HG03457 (cell line): ENCODE measurements at regions not wholly inside any gene's neighbourhood (a gene's known extent, or its start where the extent isn't known, plus 50 kb on each side); places are given as distances from the start of the nearest gene placed in this dataset.

Source experiments
- ATAC-seq: cut with Tn5 transposase; IDR thresholded peaks from one replicate; pipeline ENCODE4 v1.9.1; 2021; ENCODE audit warnings: moderate number of reproducible peaks; ENCODE audit not compliant: unreplicated experiment

GRCh38 chr3:69569520-69569919 lies 169.7 kb upstream of the MITF start:
- no peak for ATAC-seq

GRCh38 chr3:69568951-69569350 lies 170.3 kb upstream of the MITF start:
- no peak for ATAC-seq

GRCh38 chr3:69568458-69568857 lies 170.8 kb upstream of the MITF start:
- no peak for ATAC-seq

- ATAC-seq = no peak
Measured at GRCh38 chr3:69567710-69568052, 171.6 kb upstream of the MITF start.

GRCh38 chr3:69567023-69567709 lies 172.1 kb upstream of the MITF start:
- no peak for ATAC-seq

GRCh38 chr3:69566275-69566674 lies 173.0 kb upstream of the MITF start:
- ATAC-seq = no peak

- no peak for ATAC-seq
Measured at GRCh38 chr3:69565316-69565715, 173.9 kb upstream of the MITF start.

GRCh38 chr3:69563981-69564380 lies 175.3 kb upstream of the MITF start:
- ATAC-seq = no peak

- no peak for ATAC-seq
Measured at GRCh38 chr3:69563151-69563550, 176.1 kb upstream of the MITF start.

- ATAC-seq = no peak
Measured at GRCh38 chr3:69562020-69562419, 176.1 kb upstream of the FRMD4B start.

- ATAC-seq = no peak
Measured at GRCh38 chr3:69560818-69561217, 174.9 kb upstream of the FRMD4B start.

- ATAC-seq = no peak
Measured at GRCh38 chr3:69560116-69560515, 174.2 kb upstream of the FRMD4B start.

- no peak for ATAC-seq
Measured at GRCh38 chr3:69558912-69559311, 173.0 kb upstream of the FRMD4B start.

- no peak for ATAC-seq
Measured at GRCh38 chr3:69554576-69554975, 168.7 kb upstream of the FRMD4B start.

GRCh38 chr3:69553888-69554287 lies 168.0 kb upstream of the FRMD4B start:
- no peak for ATAC-seq

- no peak for ATAC-seq
Measured at GRCh38 chr3:69547461-69547880, 161.6 kb upstream of the FRMD4B start.

GRCh38 chr3:69542805-69543429 lies 157.0 kb upstream of the FRMD4B start:
- ATAC-seq = no peak

GRCh38 chr3:69542089-69542804 lies 156.4 kb upstream of the FRMD4B start:
- no peak for ATAC-seq

GRCh38 chr3:69541711-69542088 lies 155.8 kb upstream of the FRMD4B start:
- no peak for ATAC-seq

- ATAC-seq = no peak
Measured at GRCh38 chr3:69540706-69541581, 155.1 kb upstream of the FRMD4B start.

GRCh38 chr3:69539134-69539533 lies 153.2 kb upstream of the FRMD4B start:
- ATAC-seq = no peak
